Endothelial cell of umbilical vein (primary cell): ENCODE measurements at regions not wholly inside any gene's neighbourhood (a gene's known extent, or its start where the extent isn't known, plus 50 kb on each side); places are given as distances from the start of the nearest gene placed in this dataset.

Source experiments
- BruUV-seq: library from RNA; stranded (reverse); fragments of 400-500 nt; replicated peaks from 2 replicates; lab custom pipeline; 2021; lab: Mats Ljungman, UMichigan
- CTCF ChIA-PET: fragments of 300-600, 350-600 bp; sonication (Branson Sonifier 250); formaldehyde crosslinking; loops from one replicate; lab custom pipeline; 2021; ENCODE audit warnings: antibody characterized with exemption, inconsistent platforms; lab: Charles Lee
- POLR2A ChIA-PET: fragments of 300-600, 350-600 bp; sonication (Branson Sonifier 250); formaldehyde crosslinking; loops from one replicate; lab custom pipeline; 2021; ENCODE audit warnings: antibody characterized with exemption, inconsistent platforms; lab: Charles Lee
- DNase-seq: peaks from one replicate; pipeline ENCODE4 v3.0.0-alpha.2; 2011; ENCODE audit warnings: low read depth, low spot score
- FAIRE-seq: peaks from 2 replicates; lab custom pipeline; 2011; peaks lifted over from hg19 to GRCh38; lab: Jason Lieb, UNC
- H2AFZ ChIP-seq: 2 replicates; pipeline ENCODE4 v1.6.0; 2012; ENCODE audit warnings: low read depth, low read length, control low read depth, inconsistent platforms
- H3K27ac ChIP-seq: 2 replicates; pipeline ENCODE4 v1.5.1; 2011; ENCODE audit warnings: low read depth, mild to moderate bottlenecking, control low read depth, low read length, moderate library complexity; ENCODE audit not compliant: insufficient read depth
- H3K27me3 ChIP-seq, 2 experiments: 2 replicates each; pipeline versions ENCODE4 v1.6.0 to v1.6.1; 2011; ENCODE audit warnings: low read length in 2 of 2, mixed read lengths in 1 of 2; ENCODE audit not compliant: control insufficient read depth in 2 of 2, insufficient read depth in 2 of 2
- H3K36me3 ChIP-seq, 2 experiments: 2 replicates in 1 of 2; 3 replicates in 1 of 2; pipeline ENCODE4 v1.5.1; 2011; ENCODE audit warnings: low read length in 2 of 2, mild to moderate bottlenecking in 1 of 2, moderate library complexity in 1 of 2; ENCODE audit not compliant: control insufficient read depth in 2 of 2, insufficient read depth in 2 of 2; ENCODE audit errors: extremely low read depth in 1 of 2
- H3K4me1 ChIP-seq: 3 replicates; pipeline ENCODE4 v1.5.1; 2011; ENCODE audit warnings: mild to moderate bottlenecking, low read length; ENCODE audit not compliant: control insufficient read depth, insufficient read depth; ENCODE audit errors: extremely low read depth
- H3K4me2 ChIP-seq: 2 replicates; pipeline ENCODE4 v1.6.1; 2011; ENCODE audit warnings: low read length, control low read depth, mixed read lengths; ENCODE audit not compliant: insufficient read depth
- H3K4me3 ChIP-seq, 3 experiments: fragments of 200-600 bp in 1 of 3; sonication (generic), shearing (Covaris generic) in 1 of 3; replicated peaks in 1 of 3; 2 replicates each; pipeline ENCODE4 v1.5.1; 2011 to 2016; ENCODE audit warnings: control low read depth in 3 of 3, low read length in 3 of 3, mild to moderate bottlenecking in 2 of 3, inconsistent platforms in 1 of 3, low read depth in 1 of 3, moderate library complexity in 1 of 3; ENCODE audit not compliant: insufficient read depth in 1 of 3
- H3K79me2 ChIP-seq: 2 replicates; pipeline ENCODE4 v1.6.0; 2012; ENCODE audit warnings: low read length, inconsistent platforms; ENCODE audit not compliant: control insufficient read depth, insufficient read depth
- H3K9ac ChIP-seq: replicated peaks from 2 replicates; pipeline ENCODE3; 2011; ENCODE audit warnings: low read length, control low read depth; ENCODE audit not compliant: insufficient read depth; ENCODE audit errors: extremely low read depth
- H3K9me1 ChIP-seq: replicated peaks from 3 replicates; pipeline ENCODE4 v1.6.0; 2011; ENCODE audit warnings: mild to moderate bottlenecking, low read length; ENCODE audit not compliant: control insufficient read depth, insufficient read depth; ENCODE audit errors: extremely low read depth
- H3K9me3 ChIP-seq: replicated peaks from 2 replicates; pipeline ENCODE4 v1.5.1; 2012; ENCODE audit warnings: low read length, inconsistent platforms; ENCODE audit not compliant: control insufficient read depth, insufficient read depth
- H4K20me1 ChIP-seq: replicated peaks from 2 replicates; pipeline ENCODE3; 2011; ENCODE audit warnings: mild to moderate bottlenecking, low read length; ENCODE audit not compliant: control insufficient read depth, insufficient read depth; ENCODE audit errors: extremely low read depth
- CTCF ChIP-seq, 2 donors: IDR thresholded peaks; 1 replicate in 1 of 2; 2 replicates in 1 of 2; pipeline ENCODE4 v1.5.1; 2011; ENCODE audit warnings: low read length in 2 of 2, mild to moderate bottlenecking in 2 of 2, moderate library complexity in 2 of 2, control low read depth in 1 of 2, inconsistent platforms in 1 of 2, low read depth in 1 of 2; ENCODE audit not compliant: insufficient read depth in 1 of 2; ENCODE audit errors: extremely low read depth in 1 of 2
- EZH2 ChIP-seq: IDR thresholded peaks from 2 replicates; pipeline ENCODE4 v1.6.1; 2012; ENCODE audit warnings: borderline replicate concordance, low read depth, mild to moderate bottlenecking, moderate library complexity, low read length, inconsistent platforms; ENCODE audit not compliant: severe bottlenecking
- FOS ChIP-seq: IDR thresholded peaks from 2 replicates; pipeline ENCODE4 v1.6.1; 2011; ENCODE audit warnings: mild to moderate bottlenecking, low read length, moderate library complexity, borderline replicate concordance; ENCODE audit not compliant: insufficient read depth
- GATA2 ChIP-seq: IDR thresholded peaks from 2 replicates; pipeline ENCODE4 v1.7.0; 2011; ENCODE audit warnings: low read depth, mild to moderate bottlenecking, moderate library complexity, mixed read lengths, low read length; ENCODE audit not compliant: insufficient read length, insufficient read depth
- JUN ChIP-seq: IDR thresholded peaks from 2 replicates; pipeline ENCODE4 v1.6.1; 2011; ENCODE audit warnings: borderline replicate concordance, low read depth; ENCODE audit not compliant: insufficient read length, insufficient read depth
- MAX ChIP-seq: IDR thresholded peaks from 2 replicates; pipeline ENCODE4 v1.6.1; 2011; ENCODE audit not compliant: insufficient read depth, insufficient read length
- MYC ChIP-seq: IDR thresholded peaks from one replicate; pipeline ENCODE4 v1.6.1; 2011; ENCODE audit warnings: mild to moderate bottlenecking, low read depth, low read length
- POLR2A ChIP-seq: IDR thresholded peaks from 2 replicates; pipeline ENCODE4 v1.6.1; 2012; ENCODE audit warnings: low read depth, mild to moderate bottlenecking, control low read depth, low read length
- POLR2AphosphoS5 ChIP-seq: IDR thresholded peaks from 2 replicates; pipeline ENCODE4 v1.6.1; 2012; ENCODE audit warnings: low read depth, mild to moderate bottlenecking, control low read depth, low read length, moderate library complexity; ENCODE audit not compliant: insufficient read depth
- dilution Hi-C: fragments of 300-500 bp; cut with MboI; formaldehyde crosslinking; loops from one replicate; pipeline ENCODE4 v1.15.0; 2019; ENCODE audit warnings: low sequenced_read_pairs; ENCODE audit not compliant: extremely low pct_ligation_motif_present
- intact Hi-C: fragments of 100-400 bp; cut with micrococcal nuclease; formaldehyde crosslinking; loops from one replicate; pipeline ENCODE4 v1.10.0; 2022

- Histone ChIP-seq H3K27me3 (no peaks in the 10 kb centered on the region), H3K9me3 (no peaks in the 10 kb centered on the region), H3K36me3 (no peaks in the 10 kb centered on the region), H3K4me2 (no peak overlapping the region), H3K9me1 (no peaks in the 10 kb centered on the region), H2AFZ (no peak overlapping the region), H3K27ac (no peak overlapping the region), H3K4me3 (no peak overlapping the region), H3K9ac (no peak overlapping the region), H3K4me1 (no peaks in the 10 kb centered on the region), H4K20me1 (no peaks in the 10 kb centered on the region), H3K79me2 (no peaks in the 10 kb centered on the region)
- DNase-seq = no peak
- CTCF ChIA-PET = no interaction called here
- POLR2A ChIA-PET = no interaction called here
- dilution Hi-C loops (no loop called here), intact Hi-C loops (no loop called here)
- no TSS peak for BruUV-seq
- no peak for FAIRE-seq
- no peak for TF ChIP-seq MAX
- TF ChIP-seq GATA2 = no peak
- TF ChIP-seq MYC = no peak
- no peak for TF ChIP-seq POLR2AphosphoS5
- no peak for TF ChIP-seq EZH2
- TF ChIP-seq FOS = no peak
- no peak for TF ChIP-seq JUN
- no peak for TF ChIP-seq POLR2A
- no peak for TF ChIP-seq CTCF (IDR thresholded peaks at IDR 0.05; ENCODE audit: extremely low read depth in 1 of 2, insufficient read depth in 1 of 2, low read depth in 1 of 2, low read length in 2 of 2)
These were observed 171.5 kb upstream of the NTM start for GRCh38 chr11:131199015-131199280.
